GM12873 (cell line): ENCODE measurements at regions not wholly inside any gene's neighbourhood (a gene's known extent, or its start where the extent isn't known, plus 50 kb on each side); places are given as distances from the start of the nearest gene placed in this dataset.

Source experiments
- CTCF ChIP-seq: IDR thresholded peaks from 2 replicates; pipeline ENCODE4 v1.5.1; 2012; ENCODE audit warnings: low read depth, mild to moderate bottlenecking, moderate library complexity, low read length, control low read depth; ENCODE audit not compliant: insufficient read depth; ENCODE audit errors: missing control alignments

GRCh38 chr13:83943530-83944279 lies 61.4 kb upstream of the SLITRK1 start:
- no peak for TF ChIP-seq CTCF

- TF ChIP-seq CTCF: no peak
Observed at GRCh38 chr13:83941701-83942335, 59.5 kb upstream of the SLITRK1 start.

GRCh38 chr13:83940742-83941141 lies 58.5 kb upstream of the SLITRK1 start:
- TF ChIP-seq CTCF: no peak

- TF ChIP-seq CTCF: no peak
Observed at GRCh38 chr13:83937579-83937978, 55.3 kb upstream of the SLITRK1 start.

- TF ChIP-seq CTCF: no peak
Observed at GRCh38 chr13:83935566-83935965, 53.3 kb upstream of the SLITRK1 start.
